Coronary artery (tissue), 2 donors: ENCODE measurements at regions not wholly inside any gene's neighbourhood (a gene's known extent, or its start where the extent isn't known, plus 50 kb on each side); places are given as distances from the start of the nearest gene placed in this dataset.

Source experiments
- DNase-seq: peaks from one replicate; pipeline ENCODE4 v3.0.0-alpha.2; 2017; ENCODE audit warnings: low spot score
- H3K27ac ChIP-seq, 2 donors: fragments of 200-600 bp; sonication (generic); one replicate each; pipeline ENCODE4 v1.5.1; 2016 to 2019
- H3K4me3 ChIP-seq: fragments of 200-600 bp; sonication (generic); 2 replicates; pipeline ENCODE4 v1.5.1; 2016; ENCODE audit warnings: mild to moderate bottlenecking, moderate library complexity
- TF ChIP-seq, protein P1 (sequence below): fragments of 200-600 bp; sonication (generic); IDR thresholded peaks from one replicate; pipeline ENCODE4 v1.5.1; 2019; ENCODE audit warnings: antibody characterized with exemption

DNA sequence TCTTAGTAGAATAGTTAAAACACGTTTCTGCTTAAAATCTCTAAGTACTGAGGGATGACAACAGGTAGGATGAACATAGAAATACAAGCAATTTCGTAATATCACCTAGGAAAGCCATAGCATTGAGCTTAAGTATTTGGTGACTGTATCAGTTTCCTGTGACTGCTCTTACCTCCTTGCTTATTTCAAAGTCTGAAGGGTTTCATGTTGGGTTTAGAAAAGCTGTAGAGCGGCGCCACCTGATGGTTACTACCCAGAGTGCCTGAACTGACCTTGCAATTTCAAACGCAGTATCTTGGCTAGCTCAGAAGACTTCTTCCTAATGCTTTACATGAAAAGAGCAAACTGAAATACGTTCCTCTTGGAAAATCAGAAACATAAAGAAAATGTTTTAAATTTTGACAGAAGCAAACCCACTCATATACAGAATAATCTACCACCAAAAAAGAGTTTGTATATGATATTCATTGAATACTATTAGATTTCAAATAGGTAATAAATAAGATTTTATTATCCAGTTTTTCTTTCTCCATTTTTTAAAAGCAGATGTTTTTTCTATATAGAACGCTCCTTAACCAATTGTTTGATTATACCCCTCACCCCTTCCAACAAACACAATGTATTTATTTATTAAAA, 82.3 kb upstream of the RIPOR2 start:
- no peak for DNase-seq
- no peak overlapping the region for H3K4me3 ChIP-seq
- TF ChIP-seq, protein P1, sequence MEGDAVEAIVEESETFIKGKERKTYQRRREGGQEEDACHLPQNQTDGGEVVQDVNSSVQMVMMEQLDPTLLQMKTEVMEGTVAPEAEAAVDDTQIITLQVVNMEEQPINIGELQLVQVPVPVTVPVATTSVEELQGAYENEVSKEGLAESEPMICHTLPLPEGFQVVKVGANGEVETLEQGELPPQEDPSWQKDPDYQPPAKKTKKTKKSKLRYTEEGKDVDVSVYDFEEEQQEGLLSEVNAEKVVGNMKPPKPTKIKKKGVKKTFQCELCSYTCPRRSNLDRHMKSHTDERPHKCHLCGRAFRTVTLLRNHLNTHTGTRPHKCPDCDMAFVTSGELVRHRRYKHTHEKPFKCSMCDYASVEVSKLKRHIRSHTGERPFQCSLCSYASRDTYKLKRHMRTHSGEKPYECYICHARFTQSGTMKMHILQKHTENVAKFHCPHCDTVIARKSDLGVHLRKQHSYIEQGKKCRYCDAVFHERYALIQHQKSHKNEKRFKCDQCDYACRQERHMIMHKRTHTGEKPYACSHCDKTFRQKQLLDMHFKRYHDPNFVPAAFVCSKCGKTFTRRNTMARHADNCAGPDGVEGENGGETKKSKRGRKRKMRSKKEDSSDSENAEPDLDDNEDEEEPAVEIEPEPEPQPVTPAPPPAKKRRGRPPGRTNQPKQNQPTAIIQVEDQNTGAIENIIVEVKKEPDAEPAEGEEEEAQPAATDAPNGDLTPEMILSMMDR, result no peak
- no peak overlapping the region for H3K27ac ChIP-seq

DNA sequence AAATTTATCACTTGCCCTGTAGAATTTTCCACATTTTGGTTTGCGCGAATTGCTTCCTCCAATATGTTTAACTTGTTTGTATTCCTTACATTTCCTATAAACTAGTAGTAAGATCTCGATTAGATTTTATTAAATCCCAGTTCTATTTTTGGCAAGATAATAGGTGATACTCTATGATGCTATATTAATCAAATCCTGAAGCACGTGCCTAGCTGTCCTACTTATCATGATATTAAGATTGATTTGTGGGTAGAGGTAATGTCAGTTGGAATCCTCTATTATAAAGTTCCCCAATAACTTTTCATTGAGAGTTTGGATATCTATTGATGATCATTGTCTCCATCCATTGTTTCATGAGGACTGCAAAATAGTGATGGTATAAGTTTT, 82.8 kb upstream of the RIPOR2 start:
- Histone ChIP-seq H3K27ac (no peak overlapping the region), H3K4me3 (no peak overlapping the region)
- DNase-seq, result no peak
- TF ChIP-seq, protein P1, result no peak

DNA sequence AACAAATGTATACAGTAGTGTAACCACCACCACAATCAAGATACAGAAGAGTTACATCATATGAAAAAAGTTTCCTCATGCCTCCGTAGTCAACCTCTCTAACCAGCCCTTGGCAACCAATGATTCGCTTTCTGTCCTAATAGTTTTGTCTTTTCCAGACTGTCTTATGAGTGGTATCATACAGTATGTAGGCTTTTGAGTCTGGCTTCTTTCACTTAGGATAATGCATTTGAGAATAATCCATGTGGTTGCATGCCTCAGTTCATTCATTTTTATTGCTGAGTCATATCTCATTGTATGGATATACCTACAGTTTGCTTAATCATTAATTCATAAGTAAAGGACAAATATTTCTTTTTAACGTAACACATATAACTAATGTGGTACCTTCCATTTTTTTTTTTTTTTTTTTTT, 86.4 kb upstream of the RIPOR2 start:
- TF ChIP-seq, protein P1, result no peak
- H3K27ac ChIP-seq, result no peak overlapping the region
- DNase-seq, result no peak
- H3K4me3 ChIP-seq, result no peak overlapping the region

DNA sequence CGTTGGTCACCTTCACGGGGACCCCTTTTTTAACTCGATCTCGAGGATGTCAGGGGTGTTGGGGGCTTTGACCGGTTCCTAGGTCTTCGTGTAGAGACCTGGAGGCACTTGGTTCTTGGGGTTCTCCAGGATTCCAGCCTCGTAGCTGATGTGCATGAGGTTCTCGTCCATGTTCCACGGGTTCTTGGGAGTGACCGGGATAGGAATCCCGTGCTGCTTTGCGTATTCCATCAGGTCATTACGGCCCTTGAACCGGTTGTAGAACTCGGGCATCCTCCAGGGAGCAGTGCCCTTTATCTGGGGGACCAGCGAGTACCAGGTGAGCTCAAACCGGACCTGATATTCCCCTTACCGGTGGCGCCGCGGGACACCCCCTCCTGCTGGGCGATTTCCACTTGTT, 88.0 kb upstream of the RIPOR2 start:
- TF ChIP-seq, protein P1, result no peak
- no peak for DNase-seq
- Histone ChIP-seq H3K4me3 (no peak overlapping the region), H3K27ac (no peak overlapping the region)

DNA sequence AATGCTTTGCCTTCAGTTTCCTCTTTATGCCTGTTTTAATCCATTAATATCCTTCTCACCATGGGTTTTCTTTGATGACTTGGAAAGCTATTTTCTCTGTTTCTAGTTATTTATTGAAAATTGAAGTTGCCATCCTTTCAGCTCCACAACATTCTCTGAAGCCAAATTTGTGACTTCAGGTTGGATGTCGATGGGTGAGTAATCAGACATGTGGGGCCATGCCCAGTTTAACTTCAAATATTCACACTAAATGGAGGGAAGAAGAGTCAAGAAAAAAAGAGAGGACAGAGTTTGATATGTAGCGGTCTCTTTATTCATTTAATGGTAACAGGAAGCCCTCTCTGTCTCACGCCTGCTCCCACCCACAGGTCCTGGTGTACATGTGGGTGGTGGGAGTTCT, 89.1 kb upstream of the RIPOR2 start:
- TF ChIP-seq, protein P1, result no peak
- no peak for DNase-seq
- Histone ChIP-seq H3K27ac (no peak overlapping the region), H3K4me3 (no peak overlapping the region)

DNA sequence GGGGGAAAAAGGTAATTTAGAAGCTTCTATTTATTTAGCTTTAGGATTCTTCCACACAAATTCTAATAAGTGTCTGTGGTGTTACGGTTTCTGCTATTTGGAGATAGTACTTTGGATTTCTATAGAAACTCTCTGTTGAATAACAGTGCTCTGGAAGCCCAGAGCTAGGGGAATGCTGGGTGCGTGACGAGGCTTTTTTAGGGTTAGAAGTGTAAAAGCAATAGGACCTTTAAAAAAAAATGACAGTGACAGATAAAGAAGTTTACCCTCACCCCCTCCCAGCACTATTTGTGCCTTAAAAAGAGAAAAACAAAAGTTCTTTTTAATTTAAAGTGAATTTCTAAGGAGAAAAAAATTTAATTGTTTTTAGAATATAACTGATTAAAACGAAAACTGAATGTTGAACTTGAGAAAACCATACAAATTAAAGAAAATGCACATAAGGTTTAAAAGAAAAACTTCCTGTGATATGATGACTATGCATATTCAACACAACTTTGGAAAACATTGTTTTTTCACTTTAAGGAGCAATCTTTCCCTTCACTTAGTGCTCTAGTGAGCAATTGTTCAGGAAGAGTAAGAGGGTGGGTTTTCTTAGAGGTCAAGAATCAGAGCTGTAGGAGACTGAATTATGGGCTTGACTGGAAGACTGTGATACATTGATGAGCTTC, 89.6 kb upstream of the RIPOR2 start:
- DNase-seq, result no peak
- TF ChIP-seq, protein P1, result no peak
- Histone ChIP-seq H3K4me3 (no peak overlapping the region), H3K27ac (no peak overlapping the region)

DNA sequence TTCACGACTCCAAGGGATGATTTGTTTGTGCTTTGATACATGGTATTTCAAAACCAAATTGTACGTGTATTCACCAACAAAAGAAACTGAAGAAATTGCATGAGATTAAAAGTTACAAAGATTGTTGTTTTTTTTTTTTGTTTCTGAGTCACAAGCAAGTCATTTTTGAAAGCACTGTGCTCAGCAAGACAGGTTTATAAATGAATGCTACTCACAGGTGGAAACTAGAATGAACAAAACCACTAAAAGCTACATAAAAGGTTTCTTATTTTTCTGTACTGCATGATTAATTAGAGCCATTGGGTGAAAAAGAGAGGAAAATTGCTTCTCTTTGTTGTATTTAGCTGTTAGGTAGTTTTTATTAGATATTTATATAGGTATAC, 90.2 kb upstream of the RIPOR2 start:
- TF ChIP-seq, protein P1, result no peak
- Histone ChIP-seq H3K4me3 (no peak overlapping the region), H3K27ac (no peak overlapping the region)
- no peak for DNase-seq
